ENCODE measurements at regions not wholly inside any gene's neighbourhood (a gene's known extent, or its start where the extent isn't known, plus 50 kb on each side); places are given as distances from the start of the nearest gene placed in this dataset.

GRCh38 chrX:1938190-1938589 is 323.3 kb downstream of the ASMT start:
- FAIRE-seq: no peak

GRCh38 chrX:1941321-1941720 is 326.5 kb downstream of the ASMT start:
- no peak for FAIRE-seq
- no peak for DNase-seq (ENCODE audit: insufficient read length, low spot score)

More at GRCh38 chrX:1938190-1938589, 323.3 kb downstream of the ASMT start:
- no peak for DNase-seq (ENCODE audit: insufficient read length, low spot score)

GRCh38 chrX:1945879-1946278 is 331.0 kb downstream of the ASMT start:
- DNase-seq (ENCODE audit: insufficient read length, low spot score) (no peak), FAIRE-seq (no peak)

GRCh38 chrX:1946974-1947373 is 332.1 kb downstream of the ASMT start:
- no peak for DNase-seq (ENCODE audit: insufficient read length, low spot score)
- FAIRE-seq: no peak
